ENCODE measurements at regions not wholly inside any gene's neighbourhood (a gene's known extent, or its start where the extent isn't known, plus 50 kb on each side); places are given as distances from the start of the nearest gene placed in this dataset.

GRCh38 chr2:123045713-123046112 is 979.4 kb upstream of the CNTNAP5 start:
- TF ChIP-seq POLR2AphosphoS5 (IDR thresholded peaks at IDR 0.05; ENCODE audit: low read depth, low read length): no peak
- no peak for TF ChIP-seq POLR2A (IDR thresholded peaks at IDR 0.05; ENCODE audit: low read depth, low read length)
- TF ChIP-seq TAF1 (IDR thresholded peaks at IDR 0.05; ENCODE audit: borderline replicate concordance, low read depth, low read length): no peak
